SK-N-MC (cell line): ENCODE measurements at regions not wholly inside any gene's neighbourhood (a gene's known extent, or its start where the extent isn't known, plus 50 kb on each side); places are given as distances from the start of the nearest gene placed in this dataset.

Source experiments
- EZH2 ChIP-seq: fragments of 200-600 bp; sonication (generic); IDR thresholded peaks from one replicate; pipeline ENCODE4 v1.6.1; 2017; ENCODE audit warnings: antibody characterized with exemption
- FOXP2 ChIP-seq: optimal IDR thresholded peaks from 2 replicates; pipeline ENCODE3; 2011; ENCODE audit warnings: mild to moderate bottlenecking, moderate library complexity; ENCODE audit not compliant: insufficient read depth; ENCODE audit errors: extremely low read length, control extremely low read depth
- POLR2AphosphoS5 ChIP-seq: IDR thresholded peaks from 2 replicates; pipeline ENCODE4 v1.6.1; 2012; ENCODE audit warnings: mild to moderate bottlenecking, low read depth, low read length, borderline replicate concordance

- TF ChIP-seq EZH2 (no peak), POLR2AphosphoS5 (no peak), FOXP2 (no peak)
These were observed 1019.0 kb downstream of the NR2F1-AS1 start for GRCh38 chr5:92562065-92562464.
